Retinal pigment epithelial cell (primary cell): ENCODE measurements at regions not wholly inside any gene's neighbourhood (a gene's known extent, or its start where the extent isn't known, plus 50 kb on each side); places are given as distances from the start of the nearest gene placed in this dataset.
"Not testable (repeated sequence)": the region's sequence is repeated elsewhere in the genome, so short reads cannot be mapped to it uniquely, and the experiment has no call there.

Experiments
- DNase-seq: peaks from one replicate; pipeline ENCODE4 v3.0.0-alpha.2; 2010; ENCODE audit warnings: low read depth
- H3K4me3 ChIP-seq: 2 replicates; pipeline ENCODE4 v1.5.1; 2011; ENCODE audit warnings: mild to moderate bottlenecking, low read length, control low read depth, moderate library complexity
- TF ChIP-seq, protein P1 (sequence below): conservative IDR thresholded peaks from 2 replicates; pipeline ENCODE4 v1.5.1; 2011; ENCODE audit warnings: low read depth, low read length, control low read depth, inconsistent platforms

DNA sequence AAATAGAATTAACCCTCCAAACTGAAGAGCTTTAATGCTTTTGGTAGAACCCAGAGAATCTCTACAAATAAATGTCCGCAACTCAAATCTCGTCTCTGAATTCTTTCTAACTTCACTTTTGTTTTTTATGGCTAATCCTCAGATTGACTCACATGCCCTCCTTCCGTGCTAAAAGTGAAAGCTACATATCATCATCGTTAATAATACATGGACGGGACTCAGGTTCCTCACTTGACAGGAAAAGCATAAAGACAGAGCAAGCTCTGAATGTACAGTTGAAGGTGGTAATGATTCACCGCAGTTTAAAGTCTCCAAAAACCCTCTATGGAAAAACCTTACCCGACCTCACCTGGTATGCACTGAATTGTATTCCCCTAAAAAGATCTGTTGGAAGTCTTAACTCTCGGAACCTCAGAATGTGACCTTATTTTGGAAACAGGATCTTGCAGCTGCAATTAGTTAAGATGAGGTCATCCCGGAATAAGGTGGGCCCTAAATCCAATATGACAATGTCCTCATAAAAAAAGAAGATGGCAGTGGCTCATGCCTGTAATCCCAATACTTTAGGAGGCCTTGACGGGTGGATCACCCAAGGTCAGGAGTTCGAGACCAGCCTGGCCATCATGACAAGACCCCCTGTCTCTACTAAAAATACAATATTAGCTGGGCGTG is 147.4 kb upstream of the FOXN3 start:
- no peak for DNase-seq
- no peak overlapping the region for H3K4me3 ChIP-seq
- TF ChIP-seq, protein P1, sequence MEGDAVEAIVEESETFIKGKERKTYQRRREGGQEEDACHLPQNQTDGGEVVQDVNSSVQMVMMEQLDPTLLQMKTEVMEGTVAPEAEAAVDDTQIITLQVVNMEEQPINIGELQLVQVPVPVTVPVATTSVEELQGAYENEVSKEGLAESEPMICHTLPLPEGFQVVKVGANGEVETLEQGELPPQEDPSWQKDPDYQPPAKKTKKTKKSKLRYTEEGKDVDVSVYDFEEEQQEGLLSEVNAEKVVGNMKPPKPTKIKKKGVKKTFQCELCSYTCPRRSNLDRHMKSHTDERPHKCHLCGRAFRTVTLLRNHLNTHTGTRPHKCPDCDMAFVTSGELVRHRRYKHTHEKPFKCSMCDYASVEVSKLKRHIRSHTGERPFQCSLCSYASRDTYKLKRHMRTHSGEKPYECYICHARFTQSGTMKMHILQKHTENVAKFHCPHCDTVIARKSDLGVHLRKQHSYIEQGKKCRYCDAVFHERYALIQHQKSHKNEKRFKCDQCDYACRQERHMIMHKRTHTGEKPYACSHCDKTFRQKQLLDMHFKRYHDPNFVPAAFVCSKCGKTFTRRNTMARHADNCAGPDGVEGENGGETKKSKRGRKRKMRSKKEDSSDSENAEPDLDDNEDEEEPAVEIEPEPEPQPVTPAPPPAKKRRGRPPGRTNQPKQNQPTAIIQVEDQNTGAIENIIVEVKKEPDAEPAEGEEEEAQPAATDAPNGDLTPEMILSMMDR = no peak

DNA sequence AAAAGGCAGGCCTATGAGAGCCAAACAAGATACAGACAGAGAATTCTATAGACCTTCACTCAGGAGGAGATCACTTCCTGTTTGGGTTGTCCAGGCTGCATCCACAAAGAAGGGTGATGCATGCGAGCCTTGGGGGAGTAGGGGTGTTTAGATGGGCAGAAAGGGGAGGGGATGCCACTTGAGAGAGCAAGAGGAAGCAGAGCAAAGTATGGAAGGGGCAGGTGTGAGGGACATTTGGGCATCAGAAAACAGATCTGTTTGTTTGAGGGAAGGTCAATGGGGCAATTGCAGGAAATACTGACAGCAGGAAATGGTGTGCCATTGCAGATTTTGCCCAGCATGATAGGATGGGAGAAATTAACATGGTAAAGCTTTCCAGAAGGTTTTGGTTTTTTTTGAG is 146.4 kb upstream of the FOXN3 start:
- TF ChIP-seq, protein P1 = no peak
- no peak for DNase-seq
- H3K4me3 ChIP-seq = no peak overlapping the region

DNA sequence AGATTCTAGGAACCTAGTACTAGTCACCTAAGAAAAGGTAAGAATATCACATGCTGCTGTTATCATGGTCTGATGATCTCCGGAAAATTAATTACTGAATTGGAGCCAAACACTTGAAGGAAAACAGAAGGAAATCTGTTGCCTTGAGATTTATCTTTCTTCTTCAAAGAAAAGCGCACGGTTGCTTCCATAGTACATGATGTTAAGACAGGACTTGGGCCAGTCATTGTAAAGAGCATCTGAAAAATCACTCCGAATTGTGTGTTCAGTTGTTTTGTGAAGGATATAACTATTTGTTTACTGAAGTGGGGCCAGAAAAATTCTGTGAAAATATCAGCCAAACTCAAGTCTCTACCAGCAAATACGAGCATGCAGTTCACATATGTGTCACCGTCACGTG is 134.9 kb upstream of the FOXN3 start:
- TF ChIP-seq, protein P1 = no peak
- DNase-seq = no peak
- H3K4me3 ChIP-seq = no peak overlapping the region

DNA sequence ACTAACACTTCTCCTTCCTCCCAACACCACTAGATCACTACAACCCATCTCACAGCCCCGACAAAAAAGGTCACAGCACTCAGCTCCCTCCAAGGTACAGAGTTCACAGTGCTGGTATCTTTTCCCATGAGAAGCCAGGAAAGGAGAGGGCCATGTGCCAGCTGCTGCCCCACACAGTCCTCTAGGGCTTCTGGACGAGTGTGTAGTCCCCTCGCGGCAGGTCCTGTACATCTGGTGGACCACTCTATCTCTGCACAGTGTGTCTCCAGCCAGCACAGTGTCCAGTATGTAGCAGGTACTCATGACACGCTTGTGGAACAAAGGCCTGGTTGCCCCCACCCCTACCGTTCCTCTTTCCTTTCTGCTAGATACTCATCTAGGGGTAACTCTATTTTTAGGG is 134.4 kb upstream of the FOXN3 start:
- no peak for DNase-seq
- TF ChIP-seq, protein P1 = no peak
- H3K4me3 ChIP-seq = no peak overlapping the region

DNA sequence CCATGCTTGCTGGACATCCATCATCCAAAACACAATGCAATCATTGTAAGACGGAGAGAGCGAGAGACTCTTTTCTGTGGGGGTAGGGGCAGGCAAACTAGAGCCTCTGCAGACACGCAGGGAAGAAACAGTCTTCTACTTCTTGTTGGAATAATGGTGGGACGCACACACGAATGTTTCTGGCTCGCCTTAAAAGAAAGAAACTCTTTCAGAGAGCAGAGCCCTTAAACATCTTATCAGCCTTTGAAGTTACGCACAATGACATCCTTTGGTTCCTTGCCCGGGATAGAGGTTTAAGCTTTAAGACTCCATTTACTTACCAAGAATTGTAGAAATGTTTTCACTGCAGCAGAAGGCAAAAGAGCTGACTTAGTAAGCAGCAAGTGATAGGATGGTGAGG is 133.8 kb upstream of the FOXN3 start:
- no peak for DNase-seq
- TF ChIP-seq, protein P1 = no peak
- no peak overlapping the region for H3K4me3 ChIP-seq

DNA sequence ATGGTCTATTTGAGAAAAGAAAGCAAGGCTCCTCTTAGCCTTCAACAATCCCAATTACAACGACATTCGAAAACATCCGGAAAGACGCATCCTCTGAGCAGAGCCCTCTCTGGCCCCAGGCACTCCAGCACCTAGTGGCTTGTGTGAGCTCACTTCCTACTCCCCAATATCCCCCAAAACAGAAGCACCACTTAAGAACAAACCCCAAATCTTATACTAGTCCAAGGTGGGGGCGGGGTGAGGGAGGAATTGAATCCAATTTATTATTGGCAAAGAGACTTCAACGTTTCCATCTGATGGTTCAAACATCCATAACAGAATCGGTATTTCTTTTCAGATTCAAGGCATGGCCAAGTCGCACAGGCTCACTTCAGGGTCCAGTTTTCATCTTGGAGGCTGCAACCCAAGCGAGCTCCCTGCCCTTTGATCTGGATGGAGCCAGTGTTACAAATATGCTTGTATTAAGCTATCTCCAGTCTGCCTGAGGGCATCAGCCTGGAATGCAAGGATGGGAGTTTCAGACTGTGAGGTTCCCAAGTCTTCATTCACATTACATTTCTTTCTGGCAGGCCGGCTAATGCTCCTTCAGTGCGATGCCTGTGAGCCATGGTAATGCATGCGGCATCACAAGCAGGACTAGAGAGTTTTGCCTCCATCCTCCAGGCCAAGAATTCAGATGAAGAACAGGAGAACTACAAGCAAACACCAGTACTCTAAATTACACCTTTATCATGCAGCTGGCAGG is 132.5 kb upstream of the FOXN3 start:
- H3K4me3 ChIP-seq = no peak overlapping the region
- TF ChIP-seq, protein P1 = no peak
- no peak for DNase-seq

DNA sequence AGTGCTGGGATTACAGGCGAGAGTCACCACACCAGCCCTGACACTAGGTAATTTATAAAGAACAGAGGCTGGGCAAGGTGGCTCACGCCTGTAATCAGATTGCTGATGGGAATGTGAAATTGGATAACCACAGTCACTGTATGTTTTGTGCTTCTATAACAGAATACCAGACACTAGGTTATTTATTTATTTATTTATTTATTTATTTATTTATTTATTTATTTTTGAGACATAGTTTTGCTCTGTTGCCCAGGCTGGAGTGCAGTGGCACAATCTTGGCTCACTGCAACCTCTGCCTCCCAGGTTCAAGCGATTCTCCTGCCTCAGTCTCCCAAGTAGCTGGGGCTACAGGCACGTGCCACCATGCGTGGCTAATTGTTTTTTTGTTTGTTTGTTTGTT is 130.0 kb upstream of the FOXN3 start:
- not testable (repeated sequence) for H3K4me3 ChIP-seq, DNase-seq
